Keratinocyte (primary cell): ENCODE measurements at regions not wholly inside any gene's neighbourhood (a gene's known extent, or its start where the extent isn't known, plus 50 kb on each side); places are given as distances from the start of the nearest gene placed in this dataset.

ENCODE experiments used
- CTCF ChIP-seq, 3 experiments: IDR thresholded peaks in 1 of 3; conservative IDR thresholded peaks in 1 of 3; optimal IDR thresholded peaks in 1 of 3; 2 replicates in 2 of 3; 3 replicates in 1 of 3; pipeline versions ENCODE3 to v1.5.1; 2011; ENCODE audit warnings: low read length in 3 of 3, mild to moderate bottlenecking in 3 of 3, moderate library complexity in 2 of 3, control low read depth in 1 of 3, inconsistent platforms in 1 of 3; ENCODE audit not compliant: insufficient read depth in 2 of 3; ENCODE audit errors: extremely low read depth in 1 of 3
- EZH2 ChIP-seq: IDR thresholded peaks from one replicate; pipeline ENCODE4 v1.6.1; 2012; ENCODE audit warnings: inconsistent platforms, mild to moderate bottlenecking, low read length, moderate library complexity

- TF ChIP-seq EZH2 = no peak
- TF ChIP-seq CTCF (optimal IDR thresholded peaks at IDR 0.05 in 1 of 3, IDR thresholded peaks at IDR 0.05 in 1 of 3, conservative IDR thresholded peaks at IDR 0.05 in 1 of 3; ENCODE audit: extremely low read depth in 1 of 3, insufficient read depth in 2 of 3, low read length in 3 of 3) = no peak
Observed at GRCh38 chr21:16570856-16571255, 841.1 kb downstream of the USP25 start.
